ENCODE measurements at regions not wholly inside any gene's neighbourhood (a gene's known extent, or its start where the extent isn't known, plus 50 kb on each side); places are given as distances from the start of the nearest gene placed in this dataset.
A peak's percentile ranks its signal among the peaks of the same experiment; 100 is the strongest.

- H3K9me2 ChIP-seq (replicated peaks; ENCODE audit: insufficient read depth): no peaks in the 10 kb centered on the region
- H3K4me2 ChIP-seq: no peak overlapping the region
- no peak for TF ChIP-seq EZH2phosphoT487 (IDR thresholded peaks at IDR 0.05; ENCODE audit: low read depth, severe bottlenecking, unreplicated experiment)
- TF ChIP-seq EZH2 (IDR thresholded peaks at IDR 0.05; ENCODE audit: borderline replicate concordance): no peak
- no peak for TF ChIP-seq CTCF (IDR thresholded peaks at IDR 0.05; ENCODE audit: poor library complexity)
- H3K27ac ChIP-seq: peak overlapping the region; percentile 95
- no peak overlapping the region for H2AFZ ChIP-seq
- 100% methylated on average over 2 of the region's 2 CpGs for WGBS (ENCODE audit: low lambda C conversion rate, missing lambda C conversion rate)
- H3K36me3 ChIP-seq (replicated peaks; ENCODE audit: insufficient read depth, low read depth): no peaks in the 10 kb centered on the region
- H3K79me2 ChIP-seq: no peaks in the 10 kb centered on the region
- H3K9me3 ChIP-seq (ENCODE audit: low read depth): no peaks in the 10 kb centered on the region
- no peaks in the 10 kb centered on the region for H4K20me1 ChIP-seq (ENCODE audit: insufficient read depth, poor library complexity, severe bottlenecking)
- H3K4me1 ChIP-seq (ENCODE audit: insufficient read depth): peaks cover 31% of the 10 kb centered on the region
- no peaks in the 10 kb centered on the region for H3K27me3 ChIP-seq
- H3K4me3 ChIP-seq: no peak overlapping the region
- no peak for DNase-seq (ENCODE audit: low spot score)
These were observed 211.3 kb upstream of the HAAO start for GRCh38 chr2:43003702-43004101.

- Histone ChIP-seq H2AFZ (no peak overlapping the region), H3K79me2 (no peaks in the 10 kb centered on the region), H3K4me1 (ENCODE audit: insufficient read depth) (peaks cover 31% of the 10 kb centered on the region), H3K4me2 (no peak overlapping the region), H4K20me1 (ENCODE audit: insufficient read depth, poor library complexity, severe bottlenecking) (no peaks in the 10 kb centered on the region), H3K4me3 (no peak overlapping the region), H3K9me3 (ENCODE audit: low read depth) (no peaks in the 10 kb centered on the region), H3K9me2 (replicated peaks; ENCODE audit: insufficient read depth) (no peaks in the 10 kb centered on the region), H3K27ac (no peak overlapping the region), H3K36me3 (replicated peaks; ENCODE audit: insufficient read depth, low read depth) (no peaks in the 10 kb centered on the region), H3K27me3 (no peaks in the 10 kb centered on the region)
- WGBS (ENCODE audit: low lambda C conversion rate, missing lambda C conversion rate): 97% methylated on average over 5 of the region's 5 CpGs
- TF ChIP-seq CTCF (IDR thresholded peaks at IDR 0.05; ENCODE audit: poor library complexity): no peak
- TF ChIP-seq EZH2phosphoT487 (IDR thresholded peaks at IDR 0.05; ENCODE audit: low read depth, severe bottlenecking, unreplicated experiment): no peak
- no peak for TF ChIP-seq EZH2 (IDR thresholded peaks at IDR 0.05; ENCODE audit: borderline replicate concordance)
- no peak for DNase-seq (ENCODE audit: low spot score)
These were observed 209.5 kb upstream of the HAAO start for GRCh38 chr2:43001787-43002468.

GRCh38 chr2:43001055-43001378 lies 208.6 kb upstream of the HAAO start:
- no peaks in the 10 kb centered on the region for H3K27me3 ChIP-seq
- H3K9me2 ChIP-seq (replicated peaks; ENCODE audit: insufficient read depth): no peaks in the 10 kb centered on the region
- H3K27ac ChIP-seq: peak overlapping the region; percentile 75
- no peak for TF ChIP-seq EZH2 (IDR thresholded peaks at IDR 0.05; ENCODE audit: borderline replicate concordance)
- TF ChIP-seq EZH2phosphoT487 (IDR thresholded peaks at IDR 0.05; ENCODE audit: low read depth, severe bottlenecking, unreplicated experiment): no peak
- no peak for TF ChIP-seq CTCF (IDR thresholded peaks at IDR 0.05; ENCODE audit: poor library complexity)
- H3K4me2 ChIP-seq: no peak overlapping the region
- no peaks in the 10 kb centered on the region for H3K9me3 ChIP-seq (ENCODE audit: low read depth)
- H3K79me2 ChIP-seq: no peaks in the 10 kb centered on the region
- 97% methylated on average over 4 of the region's 4 CpGs for WGBS (ENCODE audit: low lambda C conversion rate, missing lambda C conversion rate)
- H2AFZ ChIP-seq: no peak overlapping the region
- H4K20me1 ChIP-seq (ENCODE audit: insufficient read depth, poor library complexity, severe bottlenecking): no peaks in the 10 kb centered on the region
- DNase-seq (ENCODE audit: low spot score): no peak
- H3K36me3 ChIP-seq (replicated peaks; ENCODE audit: insufficient read depth, low read depth): no peaks in the 10 kb centered on the region
- peaks cover 28% of the 10 kb centered on the region for H3K4me1 ChIP-seq (ENCODE audit: insufficient read depth)
- H3K4me3 ChIP-seq: no peak overlapping the region
